Neutrophil (primary cell): ENCODE measurements at regions not wholly inside any gene's neighbourhood (a gene's known extent, or its start where the extent isn't known, plus 50 kb on each side); places are given as distances from the start of the nearest gene placed in this dataset.

Experiments
- H3K27ac ChIP-seq: fragments of 200-600 bp; sonication (generic); 2 replicates; pipeline ENCODE4 v1.5.1; 2016; ENCODE audit warnings: mild to moderate bottlenecking, moderate library complexity
- H3K27me3 ChIP-seq: fragments of 200-600 bp; sonication (generic); 2 replicates; pipeline ENCODE4 v1.6.0; 2016; ENCODE audit warnings: mild to moderate bottlenecking
- H3K36me3 ChIP-seq: fragments of 200-600 bp; sonication (generic); 2 replicates; pipeline ENCODE4 v1.5.1; 2017
- H3K4me1 ChIP-seq, 2 experiments: fragments of 200-600 bp in 1 of 2; sonication (generic) in 1 of 2; 1 replicate in 1 of 2; 2 replicates in 1 of 2; pipeline versions ENCODE4 v1.5.1 to v1.6.1; 2013 to 2016; ENCODE audit warnings: low read depth in 1 of 2, low read length in 1 of 2, mild to moderate bottlenecking in 1 of 2, moderate library complexity in 1 of 2; ENCODE audit not compliant: control insufficient read depth in 1 of 2, insufficient read depth in 1 of 2
- H3K4me3 ChIP-seq, 2 experiments: fragments of 200-600 bp in 1 of 2; sonication (generic) in 1 of 2; 1 replicate in 1 of 2; 2 replicates in 1 of 2; pipeline ENCODE4 v1.5.1; 2013 to 2016; ENCODE audit warnings: low read depth in 1 of 2, low read length in 1 of 2, mild to moderate bottlenecking in 1 of 2, moderate library complexity in 1 of 2
- H3K9me3 ChIP-seq: fragments of 200-600 bp; sonication (generic); 2 replicates; pipeline ENCODE4 v1.5.1; 2016
- TF ChIP-seq, protein P1 (sequence below): fragments of 200-600 bp; sonication (generic); IDR thresholded peaks from 2 replicates; pipeline ENCODE4 v1.5.1; 2016; ENCODE audit warnings: antibody characterized with exemption

DNA sequence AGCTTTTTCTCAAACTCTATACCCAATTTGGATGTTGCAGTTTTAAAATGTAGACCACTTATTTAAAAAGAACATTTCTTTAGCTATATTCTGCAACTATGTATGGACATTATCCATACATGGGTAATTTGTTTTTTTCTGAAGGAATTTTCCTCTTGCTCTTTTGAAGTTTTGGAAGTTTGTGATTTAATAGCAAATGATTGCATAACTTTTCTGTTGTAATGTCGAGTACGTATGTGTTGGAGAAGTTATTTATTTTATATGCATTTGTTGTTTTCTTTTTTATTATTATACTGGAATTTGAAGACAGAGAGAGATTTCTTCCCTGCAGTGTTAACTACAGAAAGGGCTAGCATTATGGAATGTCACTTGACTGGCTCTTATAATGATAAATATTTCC is 207.7 kb upstream of the FANCL start:
- Histone ChIP-seq H3K9me3 (no peaks in the 10 kb centered on the region), H3K27ac (no peak overlapping the region), H3K27me3 (no peaks in the 10 kb centered on the region), H3K36me3 (no peaks in the 10 kb centered on the region), H3K4me3 (no peak overlapping the region), H3K4me1 (no peaks in the 10 kb centered on the region)
- TF ChIP-seq, protein P1, sequence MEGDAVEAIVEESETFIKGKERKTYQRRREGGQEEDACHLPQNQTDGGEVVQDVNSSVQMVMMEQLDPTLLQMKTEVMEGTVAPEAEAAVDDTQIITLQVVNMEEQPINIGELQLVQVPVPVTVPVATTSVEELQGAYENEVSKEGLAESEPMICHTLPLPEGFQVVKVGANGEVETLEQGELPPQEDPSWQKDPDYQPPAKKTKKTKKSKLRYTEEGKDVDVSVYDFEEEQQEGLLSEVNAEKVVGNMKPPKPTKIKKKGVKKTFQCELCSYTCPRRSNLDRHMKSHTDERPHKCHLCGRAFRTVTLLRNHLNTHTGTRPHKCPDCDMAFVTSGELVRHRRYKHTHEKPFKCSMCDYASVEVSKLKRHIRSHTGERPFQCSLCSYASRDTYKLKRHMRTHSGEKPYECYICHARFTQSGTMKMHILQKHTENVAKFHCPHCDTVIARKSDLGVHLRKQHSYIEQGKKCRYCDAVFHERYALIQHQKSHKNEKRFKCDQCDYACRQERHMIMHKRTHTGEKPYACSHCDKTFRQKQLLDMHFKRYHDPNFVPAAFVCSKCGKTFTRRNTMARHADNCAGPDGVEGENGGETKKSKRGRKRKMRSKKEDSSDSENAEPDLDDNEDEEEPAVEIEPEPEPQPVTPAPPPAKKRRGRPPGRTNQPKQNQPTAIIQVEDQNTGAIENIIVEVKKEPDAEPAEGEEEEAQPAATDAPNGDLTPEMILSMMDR: no peak

DNA sequence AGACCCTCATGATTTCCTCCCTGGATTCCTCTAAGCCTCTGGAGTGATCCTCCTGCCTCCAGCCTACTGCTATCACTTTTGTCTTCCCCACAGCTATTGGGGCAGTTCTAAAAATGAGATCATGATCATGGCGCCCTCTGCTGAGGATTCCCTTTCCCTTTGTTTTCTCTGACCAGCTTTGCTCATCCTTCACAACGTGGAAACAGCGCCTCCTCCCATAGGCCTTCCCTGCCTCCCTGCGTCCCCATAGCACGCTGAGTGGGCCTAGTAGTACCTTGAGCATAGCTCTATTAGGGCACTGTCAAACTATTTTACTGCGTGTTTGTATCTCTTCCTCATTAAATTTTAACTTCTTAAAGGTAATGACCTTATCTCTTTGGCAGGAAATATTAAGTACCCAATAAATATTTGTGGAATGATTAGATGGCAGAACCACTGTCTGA is 207.0 kb upstream of the FANCL start:
- Histone ChIP-seq H3K4me1 (no peaks in the 10 kb centered on the region), H3K27me3 (no peaks in the 10 kb centered on the region), H3K36me3 (no peaks in the 10 kb centered on the region), H3K27ac (no peak overlapping the region), H3K9me3 (no peaks in the 10 kb centered on the region), H3K4me3 (no peak overlapping the region)
- TF ChIP-seq, protein P1: no peak

DNA sequence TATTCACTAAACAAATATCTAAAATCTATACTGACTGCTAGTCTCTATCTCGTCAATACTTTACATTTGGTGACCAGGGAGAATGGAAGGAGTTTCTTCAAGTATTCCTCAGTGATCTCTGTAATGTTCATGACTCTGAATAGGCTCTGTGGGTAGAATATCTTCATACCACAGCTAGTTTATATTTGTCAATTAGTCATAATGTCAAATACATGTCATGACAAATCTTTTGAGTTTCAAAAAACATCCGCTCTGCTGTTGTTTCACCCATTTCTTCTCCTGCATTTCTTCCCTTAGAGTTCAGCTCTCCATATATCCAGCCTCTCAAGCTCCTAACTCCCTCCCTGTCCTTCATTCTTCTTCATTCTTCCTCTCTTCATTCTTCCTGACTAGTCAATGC is 206.5 kb upstream of the FANCL start:
- Histone ChIP-seq H3K4me3 (no peak overlapping the region), H3K4me1 (no peaks in the 10 kb centered on the region), H3K27me3 (no peaks in the 10 kb centered on the region), H3K27ac (no peak overlapping the region), H3K9me3 (no peaks in the 10 kb centered on the region), H3K36me3 (no peaks in the 10 kb centered on the region)
- TF ChIP-seq, protein P1: no peak

DNA sequence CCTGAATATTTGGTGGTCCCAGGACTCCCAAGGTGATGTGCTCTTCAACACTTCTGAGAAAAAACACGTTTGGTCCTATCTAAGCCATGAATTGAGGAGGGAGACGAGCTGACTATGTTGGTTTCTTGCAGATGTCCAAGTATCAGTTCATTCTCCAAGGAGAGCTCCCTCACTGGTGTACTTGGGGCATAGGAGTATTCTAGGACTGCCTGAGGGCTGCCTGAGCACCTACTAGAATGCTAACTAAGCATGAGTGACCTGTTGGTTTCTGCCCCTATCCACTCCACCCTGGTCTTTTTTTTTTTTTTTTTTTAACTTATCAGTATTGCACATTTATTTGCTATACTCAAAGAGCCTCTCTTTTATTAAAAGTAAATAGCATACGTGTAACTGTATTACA is 200.5 kb upstream of the FANCL start:
- H3K27ac ChIP-seq: no peak overlapping the region
- H3K9me3 ChIP-seq: no peaks in the 10 kb centered on the region
- H3K36me3 ChIP-seq: no peaks in the 10 kb centered on the region
- H3K4me3 ChIP-seq: no peak overlapping the region
- TF ChIP-seq, protein P1: no peak
- no peaks in the 10 kb centered on the region for H3K27me3 ChIP-seq
- H3K4me1 ChIP-seq: no peaks in the 10 kb centered on the region

DNA sequence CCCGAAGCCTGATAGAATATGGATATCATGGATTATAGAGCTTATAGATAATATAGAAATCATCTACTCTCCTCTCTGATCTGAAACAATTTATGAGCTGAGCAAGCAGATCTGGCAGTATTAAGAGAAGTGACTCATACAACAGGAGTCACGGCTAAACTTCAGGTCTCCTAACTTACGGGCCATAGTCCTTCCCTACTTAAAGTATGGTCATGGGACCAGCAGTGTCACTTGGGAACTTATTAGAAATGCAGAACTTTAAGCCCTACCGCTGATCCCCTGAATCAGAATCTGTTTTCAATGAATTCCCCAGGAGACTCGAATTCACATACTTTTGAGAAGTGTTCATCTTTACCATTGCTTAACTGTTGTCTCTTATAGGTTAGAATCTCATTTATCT is 195.7 kb upstream of the FANCL start:
- Histone ChIP-seq H3K4me3 (no peak overlapping the region), H3K4me1 (no peaks in the 10 kb centered on the region), H3K36me3 (no peaks in the 10 kb centered on the region), H3K27ac (no peak overlapping the region), H3K27me3 (no peaks in the 10 kb centered on the region), H3K9me3 (no peaks in the 10 kb centered on the region)
- TF ChIP-seq, protein P1: no peak

DNA sequence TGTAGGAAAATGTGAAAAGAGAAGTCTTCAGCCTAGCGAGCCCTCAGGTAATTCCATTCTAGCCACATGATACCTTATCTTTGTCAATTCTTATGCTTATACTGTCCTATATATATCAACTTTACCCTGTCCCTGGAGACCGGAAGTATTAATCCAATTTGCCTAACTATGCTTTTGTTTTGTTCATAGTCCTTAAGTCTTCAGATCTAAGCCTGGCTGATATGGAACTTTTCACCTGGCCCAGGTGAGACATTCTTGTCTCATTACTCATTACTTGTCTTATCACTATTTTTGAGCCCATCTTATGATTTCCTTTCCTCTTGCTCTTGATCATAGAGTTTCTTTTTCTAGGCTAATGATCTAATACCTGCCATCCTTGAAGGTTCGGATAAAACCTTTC is 194.1 kb upstream of the FANCL start:
- no peak overlapping the region for H3K27ac ChIP-seq
- no peaks in the 10 kb centered on the region for H3K9me3 ChIP-seq
- TF ChIP-seq, protein P1: no peak

More for the DNA sequence above, 194.1 kb upstream of the FANCL start:
- H3K27me3 ChIP-seq: peaks cover 3% of the 10 kb centered on the region
- H3K4me3 ChIP-seq: no peak overlapping the region
- H3K36me3 ChIP-seq: no peaks in the 10 kb centered on the region
- no peaks in the 10 kb centered on the region for H3K4me1 ChIP-seq
